H9 (cell line): ENCODE measurements at regions not wholly inside any gene's neighbourhood (a gene's known extent, or its start where the extent isn't known, plus 50 kb on each side); places are given as distances from the start of the nearest gene placed in this dataset.

Experiments
- DNase-seq: peaks from one replicate; pipeline ENCODE4 v3.0.0-alpha.2; 2017
- H2AFZ ChIP-seq: one replicate; pipeline ENCODE4 v1.6.1; 2013; ENCODE audit warnings: mild to moderate bottlenecking, low read length, control low read depth, moderate library complexity
- H2AK5ac ChIP-seq: 2 replicates; pipeline ENCODE4 v1.6.1; 2013; ENCODE audit warnings: low read length, control low read depth, mixed read lengths; ENCODE audit not compliant: insufficient read length
- H2BK120ac ChIP-seq: one replicate; pipeline ENCODE4 v1.6.1; 2013; ENCODE audit warnings: low read depth, mild to moderate bottlenecking, low read length, control low read depth, inconsistent platforms; ENCODE audit not compliant: poor library complexity, severe bottlenecking
- H2BK12ac ChIP-seq: 2 replicates; pipeline ENCODE4 v1.6.1; 2013; ENCODE audit warnings: low read length, control low read depth, mixed read lengths, low read depth; ENCODE audit not compliant: insufficient read length
- H2BK15ac ChIP-seq: 2 replicates; pipeline ENCODE4 v1.6.1; 2013; ENCODE audit warnings: low read depth, low read length, control low read depth
- H2BK20ac ChIP-seq: one replicate; pipeline ENCODE4 v1.6.1; 2013; ENCODE audit warnings: low read depth, mild to moderate bottlenecking, low read length, control low read depth, inconsistent platforms; ENCODE audit not compliant: poor library complexity, severe bottlenecking
- H2BK5ac ChIP-seq: 2 replicates; pipeline ENCODE4 v1.6.1; 2013; ENCODE audit warnings: low read length, control low read depth, mixed read lengths; ENCODE audit not compliant: insufficient read length
- H3K14ac ChIP-seq: 2 replicates; pipeline ENCODE4 v1.6.1; 2013; ENCODE audit warnings: low read length, control low read depth; ENCODE audit not compliant: insufficient read depth
- H3K18ac ChIP-seq: 2 replicates; pipeline ENCODE4 v1.6.1; 2013; ENCODE audit warnings: low read depth, mild to moderate bottlenecking, mixed read lengths, low read length, control low read depth; ENCODE audit not compliant: insufficient read length
- H3K23ac ChIP-seq: 2 replicates; pipeline ENCODE4 v1.6.1; 2013; ENCODE audit warnings: low read length, control low read depth, mixed read lengths, low read depth; ENCODE audit not compliant: insufficient read length
- H3K23me2 ChIP-seq: 2 replicates; pipeline ENCODE4 v1.6.1; 2013; ENCODE audit warnings: low read depth, mild to moderate bottlenecking, mixed read lengths, low read length, control low read depth; ENCODE audit not compliant: insufficient read length, poor library complexity, severe bottlenecking
- H3K27ac ChIP-seq: 2 replicates; pipeline ENCODE4 v1.5.1; 2013; ENCODE audit warnings: low read length, control low read depth, mixed read lengths, low read depth; ENCODE audit not compliant: insufficient read length
- H3K27me3 ChIP-seq: 2 replicates; pipeline ENCODE4 v1.6.1; 2013; ENCODE audit warnings: low read length, control low read depth, inconsistent platforms; ENCODE audit not compliant: insufficient read depth
- H3K4ac ChIP-seq: 2 replicates; pipeline ENCODE4 v1.6.1; 2013; ENCODE audit warnings: low read depth, mild to moderate bottlenecking, control low read depth, inconsistent platforms, low read length, moderate library complexity
- H3K4me1 ChIP-seq: 2 replicates; pipeline ENCODE4 v1.6.1; 2013; ENCODE audit warnings: low read length, control low read depth, inconsistent platforms; ENCODE audit not compliant: insufficient read depth
- H3K4me2 ChIP-seq: 2 replicates; pipeline ENCODE4 v1.6.1; 2013; ENCODE audit warnings: low read length, control low read depth, mixed read lengths; ENCODE audit not compliant: insufficient read length, insufficient read depth
- H3K56ac ChIP-seq: 2 replicates; pipeline ENCODE4 v1.6.1; 2013; ENCODE audit warnings: low read depth, mild to moderate bottlenecking, mixed read lengths, low read length, control low read depth; ENCODE audit not compliant: insufficient read length
- H3K79me1 ChIP-seq: 2 replicates; pipeline ENCODE4 v1.6.1; 2013; ENCODE audit warnings: low read depth, mild to moderate bottlenecking, moderate library complexity, low read length, control low read depth, inconsistent platforms; ENCODE audit not compliant: insufficient read depth, poor library complexity, severe bottlenecking
- H3K79me2 ChIP-seq: 2 replicates; pipeline ENCODE4 v1.6.1; 2013; ENCODE audit warnings: low read length, control low read depth, inconsistent platforms; ENCODE audit not compliant: insufficient read depth
- H3K9ac ChIP-seq: 2 replicates; pipeline ENCODE4 v1.6.1; 2013; ENCODE audit warnings: low read length, control low read depth, mixed read lengths; ENCODE audit not compliant: insufficient read length; ENCODE audit errors: extremely low read depth
- H3K9me3 ChIP-seq: one replicate; pipeline ENCODE4 v1.6.1; 2013; ENCODE audit warnings: low read depth, low read length, inconsistent platforms; ENCODE audit not compliant: control insufficient read depth
- H3T11ph ChIP-seq: one replicate; pipeline ENCODE4 v1.6.1; 2013; ENCODE audit warnings: mild to moderate bottlenecking, low read length, control low read depth, inconsistent platforms
- H4K20me1 ChIP-seq: one replicate; pipeline ENCODE4 v1.6.1; 2013; ENCODE audit not compliant: control insufficient read depth, insufficient read length, insufficient read depth
- H4K5ac ChIP-seq: 2 replicates; pipeline ENCODE4 v1.6.1; 2013; ENCODE audit warnings: low read depth, mild to moderate bottlenecking, mixed read lengths, low read length, control low read depth; ENCODE audit not compliant: insufficient read length
- H4K8ac ChIP-seq: replicated peaks from 2 replicates; pipeline ENCODE4 v1.6.1; 2013; ENCODE audit warnings: low read length, control low read depth, mixed read lengths, low read depth; ENCODE audit not compliant: insufficient read length
- H4K91ac ChIP-seq: 2 replicates; pipeline ENCODE4 v1.6.1; 2013; ENCODE audit warnings: low read depth, mild to moderate bottlenecking, moderate library complexity, mixed read lengths, low read length, control low read depth; ENCODE audit not compliant: insufficient read length
- H3K27ac Mint-ChIP-seq, 3 experiments: 2 replicates in 2 of 3; 3 replicates in 1 of 3; pipeline ENCODE4 v1.8.0; 2020 to 2021; ENCODE audit warnings: mixed read lengths in 3 of 3, mild to moderate bottlenecking in 1 of 3, moderate library complexity in 1 of 3
- H3K27me3 Mint-ChIP-seq: 2 replicates; pipeline ENCODE4 v1.8.0; 2021; ENCODE audit warnings: low read depth, mild to moderate bottlenecking, moderate library complexity, mixed read lengths
- H3K36me3 Mint-ChIP-seq, 3 experiments: 2 replicates in 2 of 3; 3 replicates in 1 of 3; pipeline ENCODE4 v1.8.0; 2020 to 2021; ENCODE audit warnings: low read depth in 3 of 3, mixed read lengths in 3 of 3; ENCODE audit not compliant: insufficient read depth in 1 of 3
- H3K4me1 Mint-ChIP-seq, 2 experiments: 2 replicates each; pipeline ENCODE4 v1.8.0; 2020; ENCODE audit warnings: mixed read lengths in 2 of 2
- H3K4me3 Mint-ChIP-seq, 2 experiments: 2 replicates in 1 of 2; 3 replicates in 1 of 2; pipeline ENCODE4 v1.8.0; 2020 to 2021; ENCODE audit warnings: mild to moderate bottlenecking in 2 of 2, mixed read lengths in 2 of 2, moderate library complexity in 1 of 2
- H3K9me3 Mint-ChIP-seq, 2 experiments: 2 replicates in 1 of 2; 3 replicates in 1 of 2; pipeline ENCODE4 v1.8.0; 2020; ENCODE audit warnings: mild to moderate bottlenecking in 2 of 2, mixed read lengths in 2 of 2, moderate library complexity in 1 of 2
- CTCF ChIP-seq: fragments of 200-600 bp; sonication (generic); conservative IDR thresholded peaks from 3 replicates; pipeline ENCODE4 v1.8.0; 2021; ENCODE audit warnings: antibody characterized with exemption, mild to moderate bottlenecking
- WGBS: extraction: QIAGEN DNeasy Blood & Tissue Kit; methylation state at CpG from one replicate; pipeline ENCODE4 v1.1.7; 2013; ENCODE audit warnings: missing lambda C conversion rate, low lambda C conversion rate, mixed read lengths; ENCODE audit not compliant: insufficient read length; ENCODE audit errors: extremely low coverage; 5-methylcytosine and 5-hydroxymethylcytosine counted together

DNA sequence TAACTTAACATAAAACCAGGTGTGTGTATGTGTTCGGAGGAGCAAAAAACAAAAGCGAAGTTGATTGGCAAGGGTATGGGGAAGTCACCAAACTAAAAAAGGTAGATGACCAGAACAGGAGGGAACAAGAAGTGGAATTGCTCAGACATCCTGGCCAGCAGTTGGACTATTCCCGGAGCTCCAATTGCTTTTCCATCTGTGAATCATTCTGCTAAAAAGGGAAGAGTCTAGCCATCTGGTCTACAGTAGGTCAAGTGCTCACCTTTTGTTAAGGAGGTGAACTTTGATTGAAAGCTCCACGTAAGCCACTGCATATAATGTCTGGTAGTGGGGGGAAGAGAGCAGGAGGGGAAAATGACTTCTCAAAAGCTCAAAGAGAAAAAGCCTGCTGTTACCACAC is 50.0 kb upstream of the BET1 start:
- Histone ChIP-seq H2AFZ (no peak overlapping the region), H4K8ac (no peak overlapping the region), H2BK5ac (no peak overlapping the region), H3K9me3 (no peaks in the 10 kb centered on the region), H3K27me3 (no peaks in the 10 kb centered on the region), H3K27ac (no peak overlapping the region), H2BK12ac (no peak overlapping the region), H4K91ac (no peak overlapping the region), H3K14ac (no peak overlapping the region), H3K23ac (no peak overlapping the region), H2BK120ac (no peak overlapping the region), H3K9ac (no peak overlapping the region), H3K4me2 (no peak overlapping the region), H2BK15ac (no peak overlapping the region), H3K56ac (no peak overlapping the region), H3K4ac (no peak overlapping the region), H2BK20ac (no peak overlapping the region), H3K4me1 (peaks cover 4% of the 10 kb centered on the region; the same call in 1 of the 2 replicates), H3K79me2 (no peaks in the 10 kb centered on the region), H4K20me1 (no peaks in the 10 kb centered on the region), H3T11ph (no peak overlapping the region), H2AK5ac (no peak overlapping the region), H3K23me2 (no peaks in the 10 kb centered on the region), H3K79me1 (no peaks in the 10 kb centered on the region), H3K18ac (no peak overlapping the region), H4K5ac (no peak overlapping the region)
- H3K4me3 Mint-ChIP-seq, result no peak overlapping the region
- H3K4me1 Mint-ChIP-seq, result peaks cover 16 to 20% of the 10 kb centered on the region in 2 experiments
- H3K36me3 Mint-ChIP-seq, result no peaks in the 10 kb centered on the region
- DNase-seq, result no peak
- no peaks in the 10 kb centered on the region for H3K9me3 Mint-ChIP-seq
- H3K27me3 Mint-ChIP-seq, result no peaks in the 10 kb centered on the region
- WGBS, result no CpG with 5 or more reads among the region's 4 CpGs
- TF ChIP-seq CTCF, result no peak
- H3K27ac Mint-ChIP-seq, result no peak overlapping the region
